ENCODE measurements at regions not wholly inside any gene's neighbourhood (a gene's known extent, or its start where the extent isn't known, plus 50 kb on each side); places are given as distances from the start of the nearest gene placed in this dataset.
"Not testable (repeated sequence)": the region's sequence is repeated elsewhere in the genome, so short reads cannot be mapped to it uniquely, and the experiment has no call there.

DNA sequence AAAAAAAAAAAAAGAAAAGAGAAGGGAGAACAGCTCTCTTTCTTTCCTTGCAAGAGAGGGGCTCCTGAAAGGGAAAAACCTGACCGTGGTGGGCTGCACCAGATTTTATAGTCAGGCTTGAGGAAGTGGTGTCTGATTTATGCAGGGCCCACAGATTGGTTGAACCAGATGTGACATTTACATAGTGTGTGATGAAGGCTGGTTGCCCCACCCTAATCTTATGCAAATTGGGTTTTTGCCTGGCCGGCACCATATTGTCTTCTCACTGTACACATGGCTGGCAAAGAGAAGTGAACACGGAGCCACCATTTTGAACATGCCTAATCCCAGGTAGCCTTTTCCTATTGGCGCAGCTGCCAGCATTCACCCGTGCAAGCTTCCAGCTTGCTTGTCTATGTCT is 154.4 kb downstream of the OXSM start:
- DNase-seq (ENCODE audit: extremely low read depth, low read depth) = no peak

DNA sequence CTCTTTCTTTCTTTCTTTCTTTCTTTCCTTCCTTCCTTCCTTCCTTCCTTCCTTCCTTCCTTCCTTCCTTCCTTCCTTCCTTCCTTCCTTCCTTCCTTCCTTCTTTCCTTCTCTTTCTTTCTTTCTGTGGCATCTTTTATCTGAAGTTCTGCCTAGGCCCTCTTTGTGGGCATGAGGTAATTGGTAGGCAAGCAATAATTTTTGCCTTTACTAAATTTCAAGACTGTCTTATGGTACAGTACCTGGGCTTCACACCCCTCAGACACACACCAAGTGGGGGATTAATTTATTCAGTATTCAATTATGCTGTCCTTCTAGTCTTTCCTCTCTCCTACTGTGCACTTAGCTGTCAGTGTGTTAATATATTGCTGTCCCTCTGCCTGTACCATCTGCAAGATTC is 155.5 kb downstream of the OXSM start:
- DNase-seq (ENCODE audit: extremely low read depth, low read depth) = no peak

DNA sequence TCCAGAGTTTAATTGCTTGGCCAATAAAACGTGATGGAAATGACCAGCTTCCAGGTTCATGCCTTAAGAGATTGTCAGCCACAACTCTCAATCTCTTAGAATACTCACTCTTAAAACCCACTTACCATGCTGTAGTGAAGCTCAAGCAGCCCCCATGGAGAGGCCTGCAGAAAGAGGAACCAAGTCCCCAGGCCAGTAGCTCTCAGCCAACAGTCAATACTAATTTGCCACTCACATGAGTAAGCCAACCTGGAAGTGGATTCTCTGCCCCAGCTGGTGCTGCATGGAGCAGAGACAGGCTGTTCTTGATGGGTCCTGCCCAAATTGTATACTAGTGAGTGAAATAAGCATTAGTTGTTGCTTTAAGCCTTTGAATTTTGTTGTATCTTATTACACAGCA is 155.9 kb downstream of the OXSM start:
- no peak for DNase-seq (ENCODE audit: extremely low read depth, low read depth)

DNA sequence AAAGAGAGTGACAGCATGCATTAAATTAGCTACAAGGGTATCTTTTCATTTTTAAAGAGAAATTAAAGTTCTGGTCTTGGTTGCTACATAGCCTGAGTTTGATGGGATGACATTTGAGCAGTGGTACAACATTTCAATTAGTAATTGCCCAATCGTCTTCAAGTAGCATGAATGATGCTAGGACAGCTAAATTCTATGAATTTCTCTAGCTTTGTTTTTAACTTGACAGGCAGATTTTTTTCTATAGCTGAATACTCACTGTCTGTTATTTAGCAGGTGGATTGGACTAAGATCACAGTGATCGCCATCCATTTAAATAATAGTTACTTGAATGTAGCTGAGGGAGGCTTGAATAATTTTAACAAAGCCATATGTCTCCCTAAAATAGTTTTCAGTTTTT is 162.2 kb downstream of the OXSM start:
- DNase-seq (ENCODE audit: extremely low read depth, low read depth) = no peak

DNA sequence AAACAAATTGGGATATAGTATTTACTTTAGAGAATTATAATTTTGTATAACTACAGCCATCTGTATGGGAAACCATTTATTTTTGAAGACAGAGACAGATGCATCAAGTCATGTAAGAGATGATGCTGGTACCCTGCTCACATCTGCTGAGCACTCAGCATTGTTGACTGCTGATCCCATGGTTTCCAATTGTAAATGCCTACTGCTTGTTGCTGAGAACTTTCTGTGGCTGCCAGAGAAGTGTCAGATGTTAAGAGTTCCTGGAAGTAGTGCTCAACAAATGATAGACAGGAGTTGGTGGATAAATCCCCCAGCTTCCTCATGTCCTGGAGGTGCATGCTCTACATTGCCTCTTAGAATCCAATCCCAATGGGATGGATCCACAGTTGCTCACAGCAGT is 167.1 kb downstream of the OXSM start:
- DNase-seq (ENCODE audit: extremely low read depth, low read depth) = no peak

DNA sequence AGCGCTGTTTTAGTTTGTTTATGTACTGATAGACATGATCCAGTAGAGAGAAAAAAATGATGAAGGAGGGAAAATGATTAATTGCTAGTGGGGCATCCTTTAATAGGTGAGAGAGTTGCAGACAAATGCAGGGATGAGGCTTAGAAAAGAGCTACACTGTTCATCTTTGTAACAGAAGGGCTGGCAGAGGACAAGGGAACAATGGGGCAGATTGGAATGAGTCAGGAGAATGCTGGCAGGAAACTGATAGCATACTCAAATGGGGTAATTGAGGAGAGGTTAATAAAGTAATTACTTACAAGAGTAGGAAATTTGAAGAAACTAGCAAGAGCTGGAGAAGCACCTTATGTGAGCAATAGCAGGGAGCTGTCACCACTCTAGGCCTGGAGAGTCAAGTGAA is 170.9 kb downstream of the OXSM start:
- no peak for DNase-seq (ENCODE audit: extremely low read depth, low read depth)

DNA sequence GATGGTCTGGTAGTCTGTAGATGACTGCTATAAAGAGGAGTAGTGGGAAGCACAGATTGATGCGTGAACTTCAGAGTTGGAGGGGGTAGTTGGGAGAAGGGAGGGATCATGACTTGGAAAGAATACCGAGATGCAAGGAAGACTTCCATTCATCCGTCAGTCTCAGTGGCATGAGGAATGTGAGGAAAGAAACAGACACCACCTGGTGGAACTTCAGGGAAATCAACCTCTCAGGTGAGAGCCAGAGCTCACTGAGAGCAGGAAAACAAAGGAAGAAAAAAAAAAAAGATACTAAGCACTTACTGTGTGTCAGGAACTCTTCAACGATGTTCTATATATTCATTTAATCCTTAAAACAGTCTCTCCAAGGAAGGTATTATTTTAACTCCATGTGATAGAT is 172.4 kb downstream of the OXSM start:
- no peak for DNase-seq (ENCODE audit: extremely low read depth, low read depth)

DNA sequence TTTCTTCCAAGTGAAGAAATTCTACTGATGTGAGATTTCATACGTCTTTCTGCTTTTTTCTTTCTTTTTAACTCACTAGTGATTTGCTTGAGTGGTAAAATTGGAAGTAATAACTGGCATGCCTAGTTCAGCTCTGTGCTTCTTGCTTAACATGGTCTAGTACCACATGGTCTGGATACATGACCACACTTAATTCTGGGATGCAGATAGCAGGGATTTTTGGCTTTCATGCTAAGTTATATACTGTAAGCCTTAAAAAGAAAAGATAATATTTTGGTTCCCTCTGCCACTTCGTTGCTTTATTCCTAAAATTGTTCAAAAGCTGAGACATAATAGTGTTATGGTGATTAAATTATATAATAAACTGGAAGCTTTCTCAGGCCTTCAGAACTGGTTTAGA is 174.3 kb downstream of the OXSM start:
- no peak for DNase-seq (ENCODE audit: extremely low read depth, low read depth)

DNA sequence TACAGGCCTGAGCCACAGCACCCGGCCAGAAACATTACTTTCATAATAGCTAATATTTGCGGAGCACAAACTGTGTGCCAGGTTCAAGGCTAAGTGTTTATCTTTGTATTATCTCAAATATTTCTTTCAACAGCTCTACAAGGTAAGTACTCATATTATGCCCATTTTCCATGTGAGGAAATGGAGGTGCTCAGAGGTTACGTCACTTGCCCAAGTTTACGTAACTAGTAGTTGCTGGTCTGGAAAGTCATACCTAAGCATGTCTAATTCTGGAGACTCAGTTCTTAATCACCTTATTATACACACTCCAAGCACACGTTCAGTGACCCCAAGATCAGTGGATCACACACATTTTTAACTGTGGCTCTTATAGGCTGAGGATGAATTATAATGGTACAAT is 177.5 kb downstream of the OXSM start:
- DNase-seq (ENCODE audit: extremely low read depth, low read depth) = no peak

DNA sequence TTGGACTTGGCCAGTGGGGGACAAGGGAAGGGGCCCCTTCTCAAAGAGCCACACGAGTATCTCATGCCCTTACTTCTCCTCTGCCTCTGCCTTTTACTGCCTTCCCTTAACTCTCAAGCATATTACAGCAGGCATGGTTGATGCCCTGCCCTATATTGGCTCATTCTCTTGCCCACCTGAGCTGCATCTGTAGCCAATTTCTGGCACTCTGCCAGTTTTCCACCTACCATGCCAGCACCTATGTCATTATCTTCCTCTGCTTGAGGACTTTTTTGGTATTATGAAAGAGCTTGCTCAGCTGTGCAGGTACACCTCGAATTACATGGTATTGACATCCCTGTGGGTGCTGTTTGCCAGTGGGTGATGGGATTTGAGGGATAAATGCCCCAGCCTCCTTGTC is 181.8 kb downstream of the OXSM start:
- no peak for DNase-seq (ENCODE audit: extremely low read depth, low read depth)

DNA sequence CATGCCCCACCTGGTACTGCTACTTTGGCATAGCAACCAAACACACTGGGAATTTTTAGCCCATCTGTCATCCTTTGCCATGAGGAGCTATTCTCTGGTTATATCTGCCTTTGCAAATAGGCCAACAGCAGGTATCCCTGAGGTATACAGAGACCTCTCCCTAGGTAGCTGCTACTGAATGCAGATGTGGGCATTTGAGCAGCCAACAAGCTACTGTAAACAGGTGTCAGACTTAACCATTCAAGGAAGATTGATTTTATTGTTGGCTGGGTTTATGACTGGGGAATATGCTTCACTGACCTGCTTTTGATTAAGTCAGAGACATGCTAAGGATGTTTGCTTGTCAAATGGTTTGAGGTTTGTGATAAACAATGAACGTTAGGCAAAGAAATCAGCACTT is 183.2 kb downstream of the OXSM start:
- DNase-seq (ENCODE audit: extremely low read depth, low read depth) = no peak

DNA sequence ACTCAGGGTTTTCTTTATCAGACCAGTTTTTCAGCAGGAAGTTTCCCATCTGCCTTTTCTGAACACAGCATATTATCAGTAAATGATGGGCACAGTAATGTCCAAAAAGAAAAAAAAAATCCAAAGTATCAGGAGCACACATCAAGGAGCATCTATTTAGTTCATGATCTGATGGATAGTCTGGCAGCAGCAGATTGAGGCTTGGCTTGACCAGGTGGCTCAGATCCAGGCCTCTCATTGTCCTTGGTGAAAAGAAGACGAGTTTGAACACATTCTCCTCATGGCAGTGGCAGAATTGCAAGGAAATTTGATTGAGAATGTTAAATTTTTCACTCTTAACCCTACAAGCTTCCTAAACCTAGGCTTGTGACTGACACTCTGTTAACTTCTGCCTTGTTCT is 192.9 kb downstream of the OXSM start:
- no peak for DNase-seq (ENCODE audit: extremely low read depth, low read depth)

DNA sequence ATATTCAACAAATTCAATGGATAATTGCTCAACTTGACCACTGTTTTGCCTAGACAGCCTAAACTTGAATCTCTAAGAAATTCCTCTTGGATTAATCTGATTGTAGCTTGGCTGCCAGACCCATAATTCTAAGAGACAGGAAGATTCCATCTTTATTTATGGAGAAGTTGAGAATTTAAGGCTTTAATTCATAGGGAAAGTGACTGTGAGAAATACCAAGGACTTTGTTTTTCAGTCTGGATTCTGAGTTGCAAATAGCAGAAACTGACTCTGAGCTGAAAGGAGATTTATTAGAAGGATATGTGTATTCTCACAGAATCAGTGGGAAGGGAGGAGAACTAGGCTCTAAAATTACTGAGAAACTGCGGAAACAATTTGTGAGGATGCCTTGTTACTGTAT is 195.7 kb downstream of the OXSM start:
- no peak for DNase-seq (ENCODE audit: extremely low read depth, low read depth)

DNA sequence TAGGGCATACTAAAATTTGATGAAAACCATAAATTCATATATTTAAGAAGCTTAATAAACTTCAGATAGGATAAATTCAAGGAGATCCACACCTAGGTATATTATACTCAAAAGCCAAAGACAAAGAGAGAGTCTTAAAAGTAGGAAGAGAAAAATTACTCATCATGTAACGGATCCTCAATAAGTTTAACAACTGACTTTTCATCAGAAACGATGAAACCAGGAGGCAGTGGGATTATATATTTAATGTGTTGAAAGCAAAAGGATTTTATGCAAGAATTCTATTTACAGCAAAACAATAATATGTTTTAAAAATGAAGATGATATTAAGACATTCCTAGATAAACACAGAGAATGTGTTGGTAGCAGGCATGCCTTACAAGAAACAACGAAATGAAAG is 202.7 kb downstream of the OXSM start:
- DNase-seq (ENCODE audit: extremely low read depth, low read depth) = no peak

DNA sequence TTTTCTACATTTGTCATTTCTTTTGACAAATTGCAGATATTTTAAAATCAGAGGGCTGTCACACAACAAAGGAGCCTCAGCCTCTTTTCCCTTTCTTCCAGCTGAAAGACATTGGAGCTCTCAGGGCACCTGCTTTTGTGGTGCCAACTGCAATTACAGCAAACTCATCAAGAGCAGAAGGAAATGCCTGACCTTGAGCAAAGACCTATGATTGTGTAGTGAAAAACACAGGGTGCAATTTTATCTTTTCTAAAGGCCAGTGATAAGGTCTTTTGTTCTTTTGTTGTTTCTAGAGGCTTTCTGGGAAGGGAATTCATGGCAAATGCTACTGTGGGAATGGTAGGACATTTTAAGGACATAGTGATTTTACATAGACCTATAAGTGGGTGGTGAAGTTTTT is 214.3 kb downstream of the OXSM start:
- no peak for DNase-seq (ENCODE audit: extremely low read depth, low read depth)

DNA sequence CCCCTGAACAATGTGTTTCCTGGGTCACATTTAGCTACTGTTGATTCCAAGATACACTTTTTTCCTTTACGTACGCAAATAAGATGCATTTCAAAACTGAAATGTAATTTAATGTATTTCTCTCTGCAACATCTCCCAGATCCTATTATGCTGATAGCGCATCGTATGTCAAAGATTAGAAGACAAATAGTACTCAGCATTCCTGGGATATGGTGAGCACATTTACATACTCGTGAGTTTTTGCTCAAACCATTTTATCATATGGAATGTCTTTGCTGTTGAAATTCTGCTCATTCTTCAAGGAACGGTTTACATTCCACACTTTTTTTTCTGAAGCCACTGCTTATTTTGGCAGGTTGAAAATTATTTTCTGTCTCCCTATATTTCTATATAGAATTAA is 221.4 kb downstream of the OXSM start:
- no peak for DNase-seq (ENCODE audit: extremely low read depth, low read depth)

DNA sequence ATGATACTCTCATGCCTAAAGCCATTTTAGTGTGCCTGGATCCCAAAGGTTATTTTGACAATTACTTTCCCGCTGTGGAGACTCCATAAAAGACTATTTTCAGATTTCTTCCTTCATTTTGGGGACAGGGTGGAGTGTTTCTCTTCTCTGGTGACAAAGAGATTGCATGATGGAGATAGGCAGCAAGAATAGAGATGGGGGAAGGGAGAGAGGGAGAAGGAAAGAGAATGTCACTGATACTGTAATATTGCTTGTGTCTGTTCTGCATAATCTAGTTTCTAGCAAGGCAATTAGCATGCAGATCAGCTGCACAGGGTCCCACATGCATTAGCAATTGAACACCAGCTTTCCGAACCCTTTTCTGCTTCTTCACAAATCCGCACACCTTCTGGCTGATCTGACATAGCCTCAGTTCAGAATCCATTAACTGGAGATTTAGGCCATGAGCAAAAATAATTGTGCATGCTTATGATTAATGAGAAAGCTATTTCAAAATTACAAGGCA is 222.4 kb downstream of the OXSM start:
- no peak for DNase-seq (ENCODE audit: extremely low read depth, low read depth)

DNA sequence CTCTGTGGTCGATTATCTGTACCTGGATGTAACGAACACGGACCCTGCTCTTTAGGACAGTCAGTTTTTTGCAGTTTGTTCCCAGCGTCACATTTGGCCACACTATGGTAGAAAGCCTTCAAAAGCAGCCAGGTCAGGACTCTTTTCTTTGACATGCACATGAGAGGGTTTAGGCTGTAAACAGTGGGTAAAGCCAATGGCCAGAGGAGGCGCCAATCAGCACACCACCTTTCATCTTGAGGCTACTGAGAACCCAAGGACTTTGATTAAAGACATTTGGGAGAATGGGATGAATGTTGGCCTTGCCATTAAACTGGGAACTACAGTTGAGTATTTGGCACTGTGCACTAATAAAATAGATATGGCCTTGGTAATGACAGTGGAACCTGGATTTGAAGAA is 225.9 kb downstream of the OXSM start:
- DNase-seq (ENCODE audit: extremely low read depth, low read depth) = no peak

DNA sequence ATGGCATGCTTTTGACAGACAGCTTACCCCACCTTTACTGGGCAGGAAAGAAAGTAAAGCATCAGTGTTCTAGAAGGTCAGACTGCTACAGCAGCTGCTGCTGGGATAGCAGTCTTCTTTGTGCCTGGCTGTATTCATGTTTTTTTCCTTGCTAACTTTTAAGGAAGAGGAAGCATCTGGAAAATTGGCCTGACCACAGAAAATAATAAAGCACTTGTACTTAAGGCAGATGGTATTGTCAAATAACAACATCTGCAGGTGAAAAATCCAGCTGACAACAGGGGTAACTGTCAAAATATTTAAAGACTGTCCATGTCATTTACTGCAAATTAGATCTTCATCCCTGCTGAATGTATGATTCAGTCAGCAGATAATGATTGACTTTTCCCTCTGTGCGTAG is 229.0 kb downstream of the OXSM start:
- DNase-seq (ENCODE audit: extremely low read depth, low read depth) = no peak

DNA sequence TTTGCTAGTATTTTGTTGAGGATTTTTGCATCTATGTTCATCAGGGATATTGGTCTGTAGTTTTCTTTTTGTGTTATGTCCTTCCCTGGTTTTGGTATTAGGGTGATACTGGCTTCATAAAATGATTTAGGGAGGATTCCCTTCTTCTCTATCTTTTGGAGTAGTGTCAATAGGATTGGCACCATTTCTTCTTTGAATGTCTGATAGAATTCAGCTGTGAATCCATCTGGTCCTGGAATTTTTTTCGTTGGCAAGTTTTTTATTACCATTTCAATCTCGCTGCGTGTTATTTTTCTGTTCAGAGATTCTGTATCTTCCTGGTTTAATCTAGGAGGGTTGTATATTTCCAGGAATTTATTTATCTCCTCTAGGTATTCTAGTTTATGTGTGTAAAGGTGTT is 234.3 kb downstream of the OXSM start:
- not testable (repeated sequence) for DNase-seq (ENCODE audit: extremely low read depth, low read depth)

DNA sequence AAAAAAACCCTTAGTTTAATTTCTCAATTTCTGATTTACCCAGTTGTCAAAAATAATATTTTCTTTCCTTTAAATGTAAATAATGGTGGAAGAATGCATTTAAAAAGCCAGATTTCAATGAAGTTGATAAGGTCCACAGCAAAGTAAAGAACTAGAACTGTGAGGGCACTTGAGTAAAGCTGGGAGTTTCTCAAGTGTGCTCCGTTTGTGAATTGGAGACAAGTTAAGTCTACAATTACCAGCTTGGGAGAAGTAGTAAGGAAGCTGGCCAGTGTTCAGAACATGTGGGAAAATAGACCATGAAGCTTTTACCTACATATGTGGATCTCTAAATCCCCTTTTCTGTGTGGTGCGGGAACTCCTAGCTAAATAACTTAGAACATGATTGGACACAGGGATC is 239.4 kb downstream of the OXSM start:
- no peak for DNase-seq (ENCODE audit: extremely low read depth, low read depth)

DNA sequence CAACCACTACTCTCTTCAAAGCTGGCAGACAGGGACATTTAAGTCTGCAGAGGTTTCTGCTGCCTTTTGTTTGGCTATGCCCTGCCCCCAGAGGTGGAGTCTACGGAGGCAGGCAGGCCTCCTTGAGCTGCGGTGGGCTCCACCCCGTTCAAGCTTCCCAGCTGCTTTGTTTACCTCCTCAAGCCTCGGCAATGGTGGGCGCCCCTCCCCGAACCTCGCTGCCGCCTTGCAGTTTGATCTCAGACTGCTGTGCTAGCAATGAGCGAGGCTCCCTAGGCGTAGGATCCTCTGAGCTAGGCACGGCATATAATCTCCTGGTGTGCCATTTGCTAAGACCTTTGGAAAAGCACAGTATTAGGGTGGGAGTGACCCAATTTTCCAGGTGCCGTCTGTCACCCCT is 252.2 kb downstream of the OXSM start:
- DNase-seq (ENCODE audit: extremely low read depth, low read depth) = not testable (repeated sequence)

DNA sequence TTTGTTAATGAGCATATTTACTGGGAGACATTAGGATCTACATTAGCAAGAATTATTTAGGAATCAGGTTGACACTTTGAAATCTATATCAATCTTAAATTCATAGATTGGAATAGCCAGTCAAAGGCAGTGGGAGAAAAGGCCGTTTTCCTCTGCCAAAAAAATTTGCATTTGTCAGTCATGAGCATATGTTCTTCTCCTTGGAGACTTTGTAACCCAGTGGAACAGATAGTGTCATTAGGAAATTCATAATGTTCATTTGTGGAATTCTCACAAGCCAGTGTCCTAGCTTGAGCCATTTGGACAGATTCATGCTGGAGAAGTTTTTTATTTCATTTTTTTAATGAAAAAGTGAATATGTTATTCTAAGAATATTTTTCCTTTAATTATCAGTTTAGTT is 260.1 kb downstream of the OXSM start:
- DNase-seq (ENCODE audit: extremely low read depth, low read depth) = no peak

DNA sequence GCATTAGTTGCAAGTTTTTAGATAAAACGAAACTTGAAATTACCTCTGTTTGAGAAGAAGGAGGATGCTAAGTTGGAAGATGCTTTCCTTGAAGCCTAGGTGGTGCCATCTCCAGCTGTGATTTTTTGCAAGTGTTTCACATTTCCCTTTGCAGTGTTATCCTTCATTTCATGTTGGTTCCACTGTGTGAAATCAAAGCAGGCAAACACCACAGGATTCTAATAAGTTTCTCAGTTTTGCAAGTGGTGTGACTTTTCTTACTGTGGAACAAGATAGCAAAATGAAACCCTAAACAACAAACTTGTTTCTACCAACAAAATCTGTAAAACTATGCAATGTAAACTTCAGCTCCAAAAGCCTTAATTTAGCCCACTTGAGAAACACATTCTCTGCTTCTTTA is 260.9 kb downstream of the OXSM start:
- DNase-seq (ENCODE audit: extremely low read depth, low read depth) = no peak
